SK-N-SH (cell line): ENCODE measurements at regions not wholly inside any gene's neighbourhood (a gene's known extent, or its start where the extent isn't known, plus 50 kb on each side); places are given as distances from the start of the nearest gene placed in this dataset.

Experiments used
- CTCF ChIP-seq: fragments of 200-600 bp; sonication (generic); IDR thresholded peaks from 2 replicates; pipeline ENCODE4 v1.6.1; 2017; ENCODE audit warnings: antibody characterized with exemption, mild to moderate bottlenecking, moderate library complexity
- EZH2phosphoT487 ChIP-seq: fragments of 200-600 bp; sonication (generic); IDR thresholded peaks from 2 replicates; pipeline ENCODE4 v1.6.1; 2017; ENCODE audit warnings: low read depth, mixed run types, mild to moderate bottlenecking, antibody characterized with exemption, moderate library complexity, borderline replicate concordance
- JUND ChIP-seq: IDR thresholded peaks from 2 replicates; pipeline ENCODE4 v1.4.0; 2012
- RAD21 ChIP-seq: IDR thresholded peaks from 2 replicates; pipeline ENCODE4 v1.6.1; 2012; ENCODE audit warnings: mild to moderate bottlenecking, low read length
- TAF1 ChIP-seq: IDR thresholded peaks from 2 replicates; pipeline ENCODE4 v1.6.1; 2012; ENCODE audit warnings: low read depth, mild to moderate bottlenecking, low read length, moderate library complexity, borderline replicate concordance
- YY1 ChIP-seq: IDR thresholded peaks from 2 replicates; pipeline ENCODE4 v1.4.0; 2012; ENCODE audit warnings: low read depth, mild to moderate bottlenecking
- TF ChIP-seq, protein P1 (sequence below): IDR thresholded peaks from 2 replicates; pipeline ENCODE4 v1.4.0; 2012; ENCODE audit warnings: low read depth

GRCh38 chr4:41446391-41446790, 91.6 kb upstream of the LIMCH1 start:
- TF ChIP-seq CTCF (no peak), TAF1 (no peak), EZH2phosphoT487 (no peak), JUND (no peak), RAD21 (no peak), YY1 (no peak)
- TF ChIP-seq, protein P1, sequence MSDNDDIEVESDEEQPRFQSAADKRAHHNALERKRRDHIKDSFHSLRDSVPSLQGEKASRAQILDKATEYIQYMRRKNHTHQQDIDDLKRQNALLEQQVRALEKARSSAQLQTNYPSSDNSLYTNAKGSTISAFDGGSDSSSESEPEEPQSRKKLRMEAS = no peak
